GM21786 (cell line): ENCODE measurements at regions not wholly inside any gene's neighbourhood (a gene's known extent, or its start where the extent isn't known, plus 50 kb on each side); places are given as distances from the start of the nearest gene placed in this dataset.

Experiments used
- ATAC-seq: cut with Tn5 transposase; IDR thresholded peaks from one replicate; pipeline ENCODE4 v1.9.1; 2021; ENCODE audit not compliant: unreplicated experiment

GRCh38 chr16:16774389-16774788, 395.4 kb downstream of the NPIPA7 start:
- ATAC-seq: no peak

DNA sequence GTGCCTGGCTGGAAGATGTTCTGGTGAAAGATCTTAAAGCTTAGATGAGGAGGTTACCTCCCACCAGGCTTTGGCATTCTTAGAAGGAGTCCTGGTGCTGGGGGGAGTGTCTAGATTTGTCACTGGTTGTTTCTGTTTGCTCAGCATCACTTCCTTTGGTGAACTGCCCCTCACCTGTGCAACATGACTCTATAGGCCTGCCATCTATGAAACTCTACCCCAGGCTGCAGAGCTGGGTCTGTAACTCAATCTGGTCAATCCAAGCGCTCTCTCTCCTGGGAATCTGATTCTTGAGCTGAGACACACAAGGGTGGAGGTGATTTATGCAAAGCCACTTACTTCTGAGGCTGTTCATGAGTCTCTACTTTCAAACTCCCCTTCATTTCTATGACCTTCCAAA, 399.4 kb downstream of the NPIPA7 start:
- no peak for ATAC-seq

- ATAC-seq: no peak
Measured at GRCh38 chr16:16780588-16780987, 401.6 kb downstream of the NPIPA7 start.

DNA sequence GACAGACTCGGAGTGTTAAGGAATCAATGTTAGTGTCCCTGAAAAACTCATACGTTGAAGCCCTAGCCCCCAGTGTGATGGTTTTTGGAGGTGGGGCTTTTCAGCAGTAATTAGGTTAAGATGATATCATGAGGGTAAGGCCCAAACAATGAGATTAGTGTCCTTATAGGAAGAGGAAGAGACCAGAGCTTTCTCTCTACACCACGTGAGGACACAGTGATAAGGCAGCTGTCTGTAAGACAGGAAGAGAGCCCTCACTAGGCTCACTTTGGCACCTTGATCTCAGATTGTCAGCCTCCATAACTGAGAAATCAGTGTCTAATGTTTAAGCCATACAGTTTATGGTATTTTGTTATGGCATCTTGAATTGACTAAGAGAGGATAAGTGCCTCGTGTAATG, 403.2 kb downstream of the NPIPA7 start:
- no peak for ATAC-seq

GRCh38 chr16:16788004-16788403, 409.1 kb downstream of the NPIPA7 start:
- no peak for ATAC-seq

- no peak for ATAC-seq
Measured at GRCh38 chr16:16790597-16790996, 411.7 kb downstream of the NPIPA7 start.

DNA sequence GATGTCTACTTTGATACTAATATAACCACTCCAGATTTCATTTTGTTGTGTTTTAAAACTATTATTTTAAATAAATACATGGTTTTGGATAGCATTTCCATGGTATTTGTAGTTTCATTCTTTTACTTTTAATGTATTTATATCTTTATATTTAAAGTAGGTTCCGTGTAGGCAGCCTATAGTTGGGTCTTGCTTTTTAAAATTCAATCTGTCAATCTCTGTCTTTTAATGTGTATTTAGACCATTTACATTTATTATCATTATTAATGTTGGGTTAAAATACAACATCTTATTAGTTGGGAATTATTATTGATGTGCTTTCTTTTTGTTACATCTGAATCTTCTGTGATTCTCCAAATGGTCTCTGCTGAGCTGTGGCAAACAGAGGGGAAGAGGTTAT, 412.1 kb downstream of the NPIPA7 start:
- no peak for ATAC-seq

DNA sequence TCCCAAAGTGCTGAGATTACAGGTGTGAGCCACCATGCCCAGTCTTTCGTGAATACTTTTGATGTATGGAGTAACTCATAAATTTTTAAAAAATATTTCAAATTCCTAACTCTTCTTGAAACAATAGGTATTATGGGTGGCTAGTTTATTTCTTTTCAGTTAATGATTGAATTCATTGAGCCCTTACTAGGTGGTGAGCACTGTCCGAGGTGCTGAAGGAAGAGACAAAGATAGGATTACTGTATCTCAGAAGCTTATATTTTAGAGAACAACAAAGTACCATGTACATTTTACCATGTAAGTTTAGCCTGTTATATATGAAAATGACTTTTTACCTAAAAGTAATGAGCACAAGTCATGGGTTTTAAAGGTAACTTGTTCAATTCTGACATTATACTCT, 418.3 kb downstream of the NPIPA7 start:
- ATAC-seq: no peak

DNA sequence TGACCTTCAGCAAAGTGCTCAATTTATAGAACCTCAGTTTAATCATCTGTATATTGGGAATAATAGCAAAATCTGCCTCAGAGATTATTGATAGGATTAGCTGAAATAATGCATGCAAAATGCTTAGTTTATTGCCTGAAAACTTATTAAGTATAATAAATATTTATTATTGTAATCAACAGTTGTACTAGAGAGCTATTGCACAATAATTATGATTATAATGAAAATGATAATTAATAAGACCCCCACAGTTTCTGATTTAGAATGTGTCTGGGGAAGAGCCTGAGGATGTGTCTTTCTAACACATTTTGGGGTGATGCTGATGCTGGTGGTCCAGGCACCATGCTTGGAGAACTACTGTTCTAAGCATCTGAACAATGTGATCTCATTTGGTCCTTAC, 419.6 kb downstream of the NPIPA7 start:
- no peak for ATAC-seq

DNA sequence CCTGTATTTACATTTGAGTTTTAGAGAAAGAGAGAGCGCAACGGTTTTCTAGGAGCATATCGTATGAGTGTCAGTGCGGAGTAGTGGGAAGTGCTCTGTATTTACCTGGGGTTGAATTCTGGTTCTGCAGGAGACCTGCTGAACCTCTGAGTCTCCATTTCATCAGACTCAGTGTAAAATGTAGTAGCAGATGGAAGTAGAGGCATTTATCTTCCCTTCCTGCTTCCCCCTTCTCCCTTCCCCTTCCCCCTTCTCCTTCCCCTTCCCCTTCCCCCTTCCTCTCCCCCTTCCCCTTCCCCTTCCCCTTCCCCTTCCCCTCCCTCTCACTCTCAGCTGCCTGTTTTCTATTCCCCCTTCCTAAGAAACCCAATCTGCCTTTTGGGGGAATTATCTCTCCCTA, 426.9 kb downstream of the NPIPA7 start:
- no peak for ATAC-seq

GRCh38 chr16:16815641-16816040, 436.7 kb downstream of the NPIPA7 start:
- ATAC-seq: no peak

DNA sequence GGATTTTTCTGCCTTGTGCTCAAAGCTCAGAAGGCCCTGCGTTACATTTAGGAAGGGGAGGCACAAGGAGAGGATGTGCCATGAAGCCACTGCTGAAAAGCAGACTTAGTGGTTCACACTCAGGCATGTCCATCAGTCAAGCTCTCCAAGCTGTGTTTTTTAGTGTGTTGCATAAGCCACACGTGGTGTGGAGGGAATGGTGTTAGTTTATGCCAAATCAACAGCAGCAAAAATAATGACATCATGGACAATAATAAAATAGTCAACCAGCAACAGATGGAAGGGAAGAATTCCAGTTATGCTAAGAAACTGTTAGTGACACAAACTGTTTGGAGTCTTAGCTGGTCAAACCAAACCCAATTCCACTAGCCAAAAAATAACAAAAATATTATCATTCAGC, 438.3 kb downstream of the NPIPA7 start:
- no peak for ATAC-seq

DNA sequence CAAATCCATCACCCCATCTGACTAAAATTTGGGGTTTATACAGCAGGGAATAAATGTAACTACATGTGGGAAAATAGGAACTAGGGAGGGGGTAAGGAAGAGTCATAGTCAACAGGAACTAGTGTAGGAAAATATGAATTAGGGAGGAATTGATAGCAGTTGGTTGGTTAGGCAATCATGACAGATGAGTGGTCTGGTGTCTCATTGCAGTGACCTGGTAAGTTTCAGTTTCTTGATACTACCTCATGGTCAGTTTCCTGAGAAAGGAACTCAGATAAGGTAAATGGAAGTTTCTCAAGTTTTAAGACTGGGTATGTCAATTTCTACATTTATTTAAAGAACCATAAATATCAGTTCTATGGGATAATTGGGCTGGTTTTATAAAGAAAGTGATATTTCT, 442.3 kb downstream of the NPIPA7 start:
- no peak for ATAC-seq

DNA sequence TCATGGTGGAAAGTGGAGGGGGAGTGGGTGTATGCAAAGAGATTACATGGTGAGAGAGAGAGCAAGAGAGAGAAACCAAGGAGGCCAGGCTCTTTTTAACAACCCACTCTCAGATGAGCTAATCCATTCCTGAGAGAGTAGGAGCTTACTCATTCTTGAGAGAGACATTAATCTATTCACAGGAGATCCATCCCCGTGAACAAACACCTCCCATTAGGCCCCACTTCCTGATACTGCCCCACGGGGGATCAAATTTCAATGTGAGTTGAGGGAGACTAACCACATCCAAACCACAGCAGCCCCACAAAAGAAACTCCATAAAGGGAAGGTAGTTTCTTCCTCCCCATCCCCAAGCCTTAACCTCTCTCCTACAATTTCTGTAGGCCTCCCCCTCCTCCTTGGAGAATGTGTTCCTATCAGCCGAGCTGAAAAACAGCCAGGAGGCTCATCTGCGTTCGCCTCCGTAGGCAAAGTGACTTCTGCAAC, 450.0 kb downstream of the NPIPA7 start:
- no peak for ATAC-seq

GRCh38 chr16:16830401-16830800, 451.5 kb downstream of the NPIPA7 start:
- no peak for ATAC-seq

- no peak for ATAC-seq
Measured at GRCh38 chr16:16830973-16831372, 452.0 kb downstream of the NPIPA7 start.

- ATAC-seq: no peak
Measured at GRCh38 chr16:16833165-16833564, 454.2 kb downstream of the NPIPA7 start.

DNA sequence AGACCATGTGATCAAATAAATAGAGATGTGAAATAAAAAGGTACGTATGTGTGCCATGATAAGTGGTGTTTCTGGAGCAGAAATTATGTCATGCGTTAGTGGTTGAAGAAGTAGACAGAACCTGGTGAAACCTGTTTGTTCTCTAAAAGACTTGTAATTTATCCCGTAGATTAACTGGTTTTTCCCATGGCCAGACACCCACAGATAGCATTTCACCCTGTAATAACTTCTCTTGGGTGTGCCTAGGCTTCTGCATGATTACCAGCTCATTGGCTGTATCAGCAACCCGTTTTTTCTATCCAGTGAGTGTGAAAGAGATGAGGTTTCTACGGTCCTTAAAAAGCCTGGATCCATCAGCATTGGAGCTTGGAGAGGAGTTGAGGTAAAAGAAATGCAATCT, 471.3 kb downstream of the NPIPA7 start:
- ATAC-seq: no peak

- no peak for ATAC-seq
Measured at GRCh38 chr16:16857012-16857411, 478.1 kb downstream of the NPIPA7 start.

GRCh38 chr16:16857603-16858283, 478.8 kb downstream of the NPIPA7 start:
- no peak for ATAC-seq

- ATAC-seq: no peak
Measured at GRCh38 chr16:16861546-16861945, 482.6 kb downstream of the NPIPA7 start.

- ATAC-seq: no peak
Measured at GRCh38 chr16:16863672-16864071, 484.7 kb downstream of the NPIPA7 start.

DNA sequence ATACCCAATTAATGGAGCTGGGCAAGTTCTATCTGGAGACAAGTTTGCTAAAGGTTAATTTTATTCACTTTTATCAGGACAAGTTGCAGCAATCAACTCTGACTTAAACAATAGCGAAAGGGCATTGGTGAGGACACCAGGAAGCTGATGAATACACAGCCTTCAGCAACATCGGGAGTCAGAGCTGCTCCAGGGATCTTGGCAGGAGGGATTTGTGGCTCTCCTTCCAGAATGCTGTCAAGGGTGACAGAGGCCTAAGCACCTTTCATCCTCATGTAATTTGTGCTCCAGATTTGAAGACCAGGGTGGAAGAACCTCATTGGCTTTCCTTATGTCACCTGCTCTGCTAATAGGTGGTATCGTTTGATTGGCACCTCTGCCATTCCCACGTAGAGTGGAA, 485.6 kb downstream of the NPIPA7 start:
- no peak for ATAC-seq
